LNCAP (cell line): ENCODE measurements at regions not wholly inside any gene's neighbourhood (a gene's known extent, or its start where the extent isn't known, plus 50 kb on each side); places are given as distances from the start of the nearest gene placed in this dataset.
A peak's percentile ranks its signal among the peaks of the same experiment; 100 is the strongest.

Source experiments
- TF ChIP-seq, protein P1 (sequence below): fragments of 450-650 bp; IDR thresholded peaks from 2 replicates; pipeline ENCODE4 v1.5.1; 2017; ENCODE audit warnings: mild to moderate bottlenecking

DNA sequence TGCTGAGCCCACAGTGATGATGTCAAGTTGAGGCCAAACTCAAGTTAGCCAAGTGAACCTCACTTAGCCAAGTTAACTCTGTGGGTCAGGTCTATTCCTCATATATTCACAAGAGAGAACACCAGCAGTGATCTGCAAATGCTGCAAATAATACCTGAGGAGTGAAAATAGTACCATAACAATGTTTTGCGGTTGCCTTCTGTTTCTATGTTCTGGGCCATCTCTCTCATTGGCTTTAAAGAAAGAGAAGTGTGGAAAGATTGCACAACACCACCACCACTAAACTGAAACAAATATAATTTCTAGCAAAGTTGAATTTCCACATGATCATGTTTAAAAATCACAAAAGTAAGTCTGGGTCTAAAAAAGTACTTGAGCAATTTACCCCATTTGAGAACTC, 211.1 kb upstream of the GALNT5 start:
- TF ChIP-seq, protein P1, sequence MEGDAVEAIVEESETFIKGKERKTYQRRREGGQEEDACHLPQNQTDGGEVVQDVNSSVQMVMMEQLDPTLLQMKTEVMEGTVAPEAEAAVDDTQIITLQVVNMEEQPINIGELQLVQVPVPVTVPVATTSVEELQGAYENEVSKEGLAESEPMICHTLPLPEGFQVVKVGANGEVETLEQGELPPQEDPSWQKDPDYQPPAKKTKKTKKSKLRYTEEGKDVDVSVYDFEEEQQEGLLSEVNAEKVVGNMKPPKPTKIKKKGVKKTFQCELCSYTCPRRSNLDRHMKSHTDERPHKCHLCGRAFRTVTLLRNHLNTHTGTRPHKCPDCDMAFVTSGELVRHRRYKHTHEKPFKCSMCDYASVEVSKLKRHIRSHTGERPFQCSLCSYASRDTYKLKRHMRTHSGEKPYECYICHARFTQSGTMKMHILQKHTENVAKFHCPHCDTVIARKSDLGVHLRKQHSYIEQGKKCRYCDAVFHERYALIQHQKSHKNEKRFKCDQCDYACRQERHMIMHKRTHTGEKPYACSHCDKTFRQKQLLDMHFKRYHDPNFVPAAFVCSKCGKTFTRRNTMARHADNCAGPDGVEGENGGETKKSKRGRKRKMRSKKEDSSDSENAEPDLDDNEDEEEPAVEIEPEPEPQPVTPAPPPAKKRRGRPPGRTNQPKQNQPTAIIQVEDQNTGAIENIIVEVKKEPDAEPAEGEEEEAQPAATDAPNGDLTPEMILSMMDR, result no peak

DNA sequence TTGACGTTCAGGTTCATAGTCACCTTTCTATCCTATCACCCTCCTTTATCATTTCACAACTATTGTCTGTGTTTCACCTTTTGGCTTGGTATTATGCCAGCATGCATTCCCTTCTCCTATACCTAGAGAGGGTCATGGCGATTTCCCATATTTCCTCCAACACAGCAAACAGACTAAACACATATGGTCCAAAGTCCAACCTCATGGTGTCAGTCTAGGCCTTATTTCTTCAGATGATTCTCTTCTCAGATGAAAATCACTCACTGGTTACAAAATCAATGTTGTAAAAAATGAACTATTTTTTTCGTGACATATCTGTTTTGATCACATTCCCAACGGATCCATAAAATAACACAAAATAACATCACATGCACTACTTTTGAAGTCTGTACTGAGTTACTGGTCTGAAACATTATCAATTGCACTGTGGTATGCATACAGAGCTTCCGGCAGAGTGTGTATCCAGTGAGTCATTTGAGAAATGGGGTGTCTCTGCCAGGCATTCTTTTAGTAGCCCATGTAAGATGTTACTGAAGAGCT, 204.8 kb upstream of the GALNT5 start:
- TF ChIP-seq, protein P1, result no peak

DNA sequence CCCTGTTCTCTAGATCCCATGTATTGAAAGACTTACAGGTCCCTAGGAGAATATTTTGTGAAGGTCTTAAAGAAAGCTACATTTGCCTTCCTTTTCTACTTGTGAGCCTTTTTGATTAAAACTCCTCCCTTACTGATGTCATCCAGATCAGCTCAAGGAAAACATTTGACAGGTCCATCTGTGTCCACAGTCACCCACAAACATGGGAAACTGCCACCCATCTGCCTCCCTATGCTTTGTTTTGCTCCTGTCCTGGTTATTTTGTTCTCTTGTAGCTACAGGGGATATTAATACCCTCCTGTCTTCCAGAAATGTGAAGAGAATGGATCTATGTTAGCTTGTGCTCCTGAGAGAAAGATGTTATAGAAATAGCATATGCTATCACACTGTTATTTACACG, 203.6 kb upstream of the GALNT5 start:
- TF ChIP-seq, protein P1, result no peak

DNA sequence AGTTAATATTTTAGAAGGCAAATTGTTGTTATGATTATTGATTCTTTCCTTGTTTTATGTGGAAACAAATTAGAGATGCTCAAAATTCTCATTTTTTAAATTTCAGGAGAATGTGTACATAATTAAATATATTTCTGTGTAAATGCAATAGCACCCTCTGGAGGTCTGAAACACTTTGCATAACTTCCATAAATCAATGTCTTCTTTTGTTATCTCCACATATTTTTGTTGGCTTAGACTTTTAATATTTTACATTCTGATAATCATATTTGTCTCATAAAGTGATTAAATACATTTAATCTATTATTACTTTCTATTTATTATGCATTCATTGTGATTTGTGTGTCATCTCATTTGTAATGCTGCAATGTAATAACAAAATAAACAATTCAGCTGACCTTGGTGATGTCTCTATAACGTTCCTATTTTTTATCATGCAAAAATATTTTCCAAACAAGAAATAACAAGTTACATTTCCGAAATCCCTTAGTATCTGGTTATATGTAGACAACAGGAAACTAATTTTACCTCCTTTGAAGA, 201.8 kb upstream of the GALNT5 start:
- TF ChIP-seq, protein P1, result peak; percentile 62

DNA sequence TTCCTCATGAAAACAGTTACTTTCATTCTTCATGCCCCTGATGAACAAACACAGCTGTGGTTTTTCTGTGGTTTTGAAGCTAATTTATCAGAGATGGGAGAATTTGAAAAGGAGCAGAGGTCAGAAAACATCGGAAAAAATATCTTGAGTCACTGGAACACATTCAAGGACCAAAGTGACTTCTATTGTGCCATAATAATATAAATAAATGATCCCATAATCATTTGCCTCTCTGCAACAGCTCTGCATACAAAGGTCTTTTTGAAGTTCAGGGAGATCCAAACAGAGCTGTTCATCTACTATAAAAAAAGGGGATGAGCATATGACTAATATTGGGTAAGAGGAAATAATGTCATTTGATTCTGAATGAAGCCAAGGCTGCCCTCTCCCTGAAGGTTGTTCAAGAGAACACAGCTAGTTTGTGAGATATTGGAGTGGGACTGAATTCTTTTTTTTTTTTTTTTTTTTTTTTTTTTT, 201.3 kb upstream of the GALNT5 start:
- TF ChIP-seq, protein P1, result no peak

DNA sequence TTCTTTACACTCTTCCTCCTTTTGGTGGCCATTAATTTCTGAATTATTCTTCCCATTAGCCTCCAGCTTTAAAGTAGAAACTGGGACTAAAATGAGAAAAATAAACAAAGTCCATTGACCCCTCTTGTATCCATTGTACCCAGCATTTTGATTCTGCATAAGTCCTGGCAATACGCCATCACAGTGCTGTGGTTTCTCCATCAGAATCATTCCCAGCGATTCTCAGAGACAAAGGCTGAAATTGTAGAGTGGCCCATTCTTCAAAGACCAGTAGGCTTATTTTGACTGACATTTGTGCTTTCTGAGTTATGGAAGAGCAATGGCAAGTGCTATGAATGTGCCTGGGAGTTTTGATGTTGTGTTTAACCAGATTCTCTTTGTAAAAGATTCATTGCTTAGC, 199.3 kb upstream of the GALNT5 start:
- TF ChIP-seq, protein P1, result no peak

DNA sequence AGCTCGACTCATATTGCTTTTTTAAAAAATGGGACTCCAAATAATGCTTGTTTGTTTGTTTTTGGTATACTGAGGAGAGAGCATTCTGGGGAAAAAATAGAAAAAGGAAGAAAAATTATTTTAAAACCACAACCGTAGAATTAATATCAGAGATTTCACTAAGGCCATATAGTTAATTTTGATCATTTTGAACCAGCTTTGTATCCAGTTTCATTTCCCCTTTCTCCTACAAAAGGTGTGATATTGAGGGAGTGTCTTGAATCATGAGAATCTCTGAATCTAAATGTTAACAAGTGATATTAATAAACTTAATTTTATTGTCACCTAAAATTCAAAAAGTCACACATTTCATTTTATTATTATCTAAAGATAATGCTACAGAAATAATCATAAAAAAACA, 198.5 kb upstream of the GALNT5 start:
- TF ChIP-seq, protein P1, result no peak

DNA sequence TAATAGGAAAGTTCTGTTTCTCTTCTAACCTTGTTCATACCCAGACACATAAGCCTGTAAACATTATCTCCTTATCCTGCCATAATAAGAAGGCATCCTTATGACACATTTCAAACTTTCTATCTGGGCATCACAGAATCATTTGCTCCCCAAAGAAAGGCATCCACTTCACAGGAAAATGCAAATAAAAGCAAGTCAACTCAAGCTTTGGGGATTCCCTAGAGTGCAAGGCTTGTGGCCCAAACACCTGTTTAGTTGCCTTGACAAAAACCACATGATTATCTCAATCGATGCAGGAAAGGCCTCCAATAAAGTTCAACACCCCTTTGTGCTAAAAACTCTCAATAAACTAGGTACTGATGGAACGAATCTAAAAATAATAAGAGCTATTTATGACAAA, 195.7 kb upstream of the GALNT5 start:
- TF ChIP-seq, protein P1, result no peak
